T-cell (primary cell): ENCODE measurements at regions not wholly inside any gene's neighbourhood (a gene's known extent, or its start where the extent isn't known, plus 50 kb on each side); places are given as distances from the start of the nearest gene placed in this dataset.

Experiments used
- ATAC-seq, 4 experiments: fragments of 200-7000 bp in 3 of 4; fragments of 150-1000 bp in 1 of 4; cut with Tn5 transposase; replicated peaks in 1 of 4; 1 replicate in 3 of 4; 2 replicates in 1 of 4; pipeline ENCODE4 v1.10.0; 2021; ENCODE audit warnings: moderate library complexity in 3 of 4, mild to moderate bottlenecking in 2 of 4, moderate number of reproducible peaks in 1 of 4
- CTCF ChIA-PET, 2 donors: fragments of 300-600 bp; sonication (Branson Sonifier 250); formaldehyde crosslinking; loops; one replicate each; lab custom pipeline; 2022; ENCODE audit warnings: antibody characterized with exemption in 2 of 2; lab: Charles Lee
- POLR2A ChIA-PET, 2 donors: fragments of 300-600 bp; sonication (Branson Sonifier 250); formaldehyde crosslinking; loops; one replicate each; lab custom pipeline; 2022; ENCODE audit warnings: antibody characterized with exemption in 2 of 2; lab: Charles Lee
- DNase-seq, 35 experiments: peaks; one replicate each; pipeline versions ENCODE4 v3.0.0 to v3.0.0-alpha.2; 2013 to 2023
- H3K27ac ChIP-seq: one replicate; pipeline ENCODE4 v1.5.1; 2013; ENCODE audit warnings: low read length
- H3K27me3 ChIP-seq, 2 experiments: replicated peaks in 1 of 2; 1 replicate in 1 of 2; 2 replicates in 1 of 2; pipeline versions ENCODE4 v1.6.1 to v1.7.0; 2013; ENCODE audit warnings: low read length in 1 of 2, mixed read lengths in 1 of 2; ENCODE audit not compliant: control insufficient read depth in 2 of 2, insufficient read depth in 2 of 2; ENCODE audit errors: extremely low read depth in 1 of 2
- H3K36me3 ChIP-seq, 2 donors: 1 replicate in 1 of 2; 2 replicates in 1 of 2; pipeline versions ENCODE4 v1.6.1 to v1.7.0; 2013; ENCODE audit warnings: low read length in 1 of 2; ENCODE audit not compliant: control insufficient read depth in 2 of 2, insufficient read depth in 1 of 2; ENCODE audit errors: extremely low read depth in 1 of 2
- H3K4me1 ChIP-seq, 2 experiments: 1 replicate in 1 of 2; 2 replicates in 1 of 2; pipeline versions ENCODE4 v1.6.1 to v1.7.0; 2013; ENCODE audit warnings: low read length in 2 of 2, mixed read lengths in 1 of 2; ENCODE audit not compliant: insufficient read depth in 2 of 2, control insufficient read depth in 1 of 2; ENCODE audit errors: extremely low read depth in 1 of 2
- H3K4me3 ChIP-seq, 2 donors: 1 replicate in 1 of 2; 2 replicates in 1 of 2; pipeline versions ENCODE4 v1.5.1 to v1.7.0; 2013; ENCODE audit warnings: mild to moderate bottlenecking in 2 of 2, low read length in 1 of 2, moderate library complexity in 1 of 2; ENCODE audit not compliant: control insufficient read depth in 1 of 2; ENCODE audit errors: extremely low read depth in 1 of 2
- H3K9me3 ChIP-seq: 2 replicates; pipeline ENCODE4 v1.7.0; 2013
- H3K27ac Mint-ChIP-seq, 2 donors: one replicate each; pipeline ENCODE4 v1.8.0; 2020 to 2021; ENCODE audit warnings: mild to moderate bottlenecking in 2 of 2, mixed read lengths in 2 of 2
- H3K27me3 Mint-ChIP-seq, 2 donors: one replicate each; pipeline ENCODE4 v1.8.0; 2021 to 2022; ENCODE audit warnings: mixed read lengths in 2 of 2
- H3K36me3 Mint-ChIP-seq: one replicate; pipeline ENCODE4 v1.8.0; 2021; ENCODE audit warnings: mixed read lengths
- H3K4me1 Mint-ChIP-seq, 3 donors: one replicate each; pipeline ENCODE4 v1.8.0; 2020 to 2022; ENCODE audit warnings: mixed read lengths in 3 of 3, mild to moderate bottlenecking in 1 of 3
- H3K4me3 Mint-ChIP-seq, 3 donors: one replicate each; pipeline ENCODE4 v1.8.0; 2020 to 2022; ENCODE audit warnings: mild to moderate bottlenecking in 3 of 3, mixed read lengths in 3 of 3, moderate library complexity in 3 of 3
- H3K9me3 Mint-ChIP-seq, 3 donors: one replicate each; pipeline ENCODE4 v1.8.0; 2020 to 2022; ENCODE audit warnings: mixed read lengths in 3 of 3
- WGBS: methylation state at CpG from one replicate; pipeline ENCODE4 v1.1.5; 2013; ENCODE audit warnings: missing lambda C conversion rate; ENCODE audit not compliant: insufficient coverage; 5-methylcytosine and 5-hydroxymethylcytosine counted together

DNA sequence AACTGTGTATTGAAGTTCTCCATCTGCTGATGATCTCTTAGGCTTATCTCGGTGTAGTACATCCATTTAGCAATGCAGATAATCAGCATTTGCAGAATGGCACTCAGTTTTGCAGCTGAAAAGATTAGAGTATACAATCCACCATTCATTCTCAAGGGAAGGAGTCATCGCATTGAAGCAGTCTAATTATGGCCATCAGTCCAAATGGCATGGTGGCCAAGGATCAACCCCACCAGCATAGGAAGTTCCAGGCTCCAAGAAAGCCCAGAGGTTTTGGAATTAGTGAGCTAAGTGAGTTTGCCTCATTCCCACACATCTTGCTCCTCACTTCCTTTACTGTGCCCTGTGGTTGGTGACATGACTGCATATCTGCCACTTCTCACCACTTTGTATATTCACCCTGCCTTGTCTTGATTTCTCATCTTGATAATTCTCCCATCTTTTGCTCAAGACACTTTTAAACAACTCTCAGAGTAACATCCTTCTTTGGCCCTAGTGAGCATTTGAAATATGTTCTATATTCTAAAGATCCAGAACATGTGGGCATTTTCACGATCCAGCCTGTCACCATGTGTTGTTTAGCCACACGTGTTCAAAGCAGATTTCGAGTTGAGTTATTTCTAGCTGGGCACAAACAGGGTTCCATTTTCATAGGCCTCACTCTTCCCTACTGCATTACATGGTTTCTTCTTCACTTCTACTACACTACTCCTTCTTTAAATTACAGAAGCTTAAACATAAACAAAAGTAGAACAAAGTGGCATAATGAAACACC, 1119.8 kb downstream of the TSN start:
- no peak for ATAC-seq
- H3K9me3 Mint-ChIP-seq, result peaks cover 3 to 7% (median 7%) of the 10 kb centered on the region in 3 donors

DNA sequence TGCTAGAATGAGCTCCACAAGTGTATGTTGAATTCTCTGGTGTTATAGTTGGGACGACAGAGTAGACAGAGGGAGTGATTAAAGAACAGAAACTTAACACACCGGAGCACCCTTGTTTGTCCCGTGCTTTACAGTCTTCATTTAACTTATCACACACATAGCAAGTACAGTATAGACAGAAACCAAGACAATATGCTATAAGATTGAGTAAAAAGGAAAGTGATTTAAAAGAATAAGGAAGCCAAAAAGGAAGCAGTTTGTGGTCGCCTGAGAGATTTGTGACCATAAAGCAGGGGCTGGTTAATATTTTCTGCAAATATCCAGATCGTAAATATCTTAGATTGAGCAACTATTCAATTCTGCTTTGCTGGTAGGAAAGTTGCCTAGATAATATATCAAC, 1128.4 kb downstream of the TSN start:
- no peak overlapping the region for H3K27ac ChIP-seq
- POLR2A ChIA-PET, result no interaction called here
- H3K4me1 ChIP-seq, result no peaks in the 10 kb centered on the region
- Mint-ChIP-seq H3K4me1 (no peaks in the 10 kb centered on the region), H3K9me3 (peaks cover 3 to 9% (median 6%) of the 10 kb centered on the region in 3 donors), H3K4me3 (no peak overlapping the region), H3K27ac (no peak overlapping the region), H3K36me3 (no peaks in the 10 kb centered on the region), H3K27me3 (no peaks in the 10 kb centered on the region)
- WGBS, result no CpG with 5 or more reads among the region's 5 CpGs
- H3K9me3 ChIP-seq, result no peaks in the 10 kb centered on the region
- H3K4me3 ChIP-seq, result no peak overlapping the region
- CTCF ChIA-PET, result no interaction called here
- no peaks in the 10 kb centered on the region for H3K36me3 ChIP-seq
- no peak for ATAC-seq
- no peak for DNase-seq
- H3K27me3 ChIP-seq, result no peaks in the 10 kb centered on the region

More for the DNA sequence above, 1119.8 kb downstream of the TSN start:
- Mint-ChIP-seq H3K4me1 (no peaks in the 10 kb centered on the region), H3K36me3 (no peaks in the 10 kb centered on the region), H3K27ac (no peak overlapping the region), H3K4me3 (no peak overlapping the region), H3K27me3 (no peaks in the 10 kb centered on the region)
- no peak for DNase-seq
- CTCF ChIA-PET, result no interaction called here
- no peaks in the 10 kb centered on the region for H3K36me3 ChIP-seq
- WGBS, result 75% methylated on average over 3 of the region's 5 CpGs
- no peaks in the 10 kb centered on the region for H3K27me3 ChIP-seq
- H3K9me3 ChIP-seq, result no peaks in the 10 kb centered on the region
- POLR2A ChIA-PET, result no interaction called here
- H3K4me3 ChIP-seq, result no peak overlapping the region
- no peaks in the 10 kb centered on the region for H3K4me1 ChIP-seq
- H3K27ac ChIP-seq, result no peak overlapping the region

DNA sequence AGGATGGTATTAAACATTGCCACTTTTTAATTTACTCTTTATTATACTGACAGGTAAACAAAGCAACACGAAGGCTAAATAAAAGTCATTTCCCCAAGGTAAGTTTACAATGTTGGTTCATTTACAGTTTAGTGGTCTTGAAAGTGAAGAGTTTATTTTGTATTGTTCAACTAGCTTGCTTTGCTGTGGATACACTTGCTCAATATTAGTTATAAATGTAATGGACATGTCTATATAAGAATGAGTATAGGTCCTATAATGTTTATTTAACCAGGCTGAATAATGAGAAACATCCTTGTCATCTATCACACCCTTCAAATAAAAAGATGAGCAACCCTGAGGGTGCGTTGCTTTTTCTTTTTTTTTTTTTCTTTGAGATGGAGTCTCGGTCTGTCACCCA, 1129.4 kb downstream of the TSN start:
- POLR2A ChIA-PET, result no interaction called here
- no peak overlapping the region for H3K4me3 Mint-ChIP-seq
- CTCF ChIA-PET, result no interaction called here

DNA sequence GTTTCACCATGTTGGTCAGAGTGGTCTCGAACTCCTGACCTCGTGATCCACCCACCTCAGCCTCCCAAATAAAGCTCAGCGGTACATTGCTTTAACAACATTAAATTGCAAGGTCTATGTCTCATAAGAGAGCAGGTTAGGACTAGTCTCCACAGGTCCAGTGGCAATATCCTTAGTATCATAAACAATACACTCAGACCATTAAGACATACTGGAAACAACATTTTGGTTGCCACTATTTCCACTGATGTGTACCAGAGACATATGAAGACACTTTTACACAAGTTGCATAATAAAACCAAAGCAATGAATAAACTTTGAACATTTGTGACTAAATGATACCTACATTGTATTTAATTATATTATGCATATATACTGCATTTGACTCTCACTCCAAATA, 1130.0 kb downstream of the TSN start:
- DNase-seq (no peak), ATAC-seq (no peak)
- POLR2A ChIA-PET, result no interaction called here
- H3K27me3 Mint-ChIP-seq, result no peaks in the 10 kb centered on the region
- no peak overlapping the region for H3K27ac Mint-ChIP-seq
- no peaks in the 10 kb centered on the region for H3K27me3 ChIP-seq
- no peaks in the 10 kb centered on the region for H3K36me3 ChIP-seq
- no peak overlapping the region for H3K4me3 ChIP-seq
- WGBS, result no CpG with 5 or more reads among the region's 3 CpGs
- peaks cover 3 to 12% (median 9%) of the 10 kb centered on the region in 3 donors for H3K9me3 Mint-ChIP-seq
- no peaks in the 10 kb centered on the region for H3K9me3 ChIP-seq
- H3K27ac ChIP-seq, result no peak overlapping the region
- CTCF ChIA-PET, result no interaction called here
- no peak overlapping the region for H3K4me3 Mint-ChIP-seq
- H3K4me1 Mint-ChIP-seq, result no peaks in the 10 kb centered on the region
- no peaks in the 10 kb centered on the region for H3K4me1 ChIP-seq
- H3K36me3 Mint-ChIP-seq, result no peaks in the 10 kb centered on the region

More for the DNA sequence above, 1129.4 kb downstream of the TSN start:
- Mint-ChIP-seq H3K27me3 (no peaks in the 10 kb centered on the region), H3K9me3 (peaks cover 3 to 9% (median 7%) of the 10 kb centered on the region in 3 donors), H3K36me3 (no peaks in the 10 kb centered on the region), H3K27ac (no peak overlapping the region), H3K4me1 (no peaks in the 10 kb centered on the region)
- no peaks in the 10 kb centered on the region for H3K9me3 ChIP-seq
- no peaks in the 10 kb centered on the region for H3K4me1 ChIP-seq
- no peaks in the 10 kb centered on the region for H3K27me3 ChIP-seq
- H3K27ac ChIP-seq, result no peak overlapping the region
- 60% methylated on average over 1 of the region's 3 CpGs for WGBS
- H3K4me3 ChIP-seq, result no peak overlapping the region
- no peak for DNase-seq
- H3K36me3 ChIP-seq, result no peaks in the 10 kb centered on the region
- ATAC-seq, result no peak

DNA sequence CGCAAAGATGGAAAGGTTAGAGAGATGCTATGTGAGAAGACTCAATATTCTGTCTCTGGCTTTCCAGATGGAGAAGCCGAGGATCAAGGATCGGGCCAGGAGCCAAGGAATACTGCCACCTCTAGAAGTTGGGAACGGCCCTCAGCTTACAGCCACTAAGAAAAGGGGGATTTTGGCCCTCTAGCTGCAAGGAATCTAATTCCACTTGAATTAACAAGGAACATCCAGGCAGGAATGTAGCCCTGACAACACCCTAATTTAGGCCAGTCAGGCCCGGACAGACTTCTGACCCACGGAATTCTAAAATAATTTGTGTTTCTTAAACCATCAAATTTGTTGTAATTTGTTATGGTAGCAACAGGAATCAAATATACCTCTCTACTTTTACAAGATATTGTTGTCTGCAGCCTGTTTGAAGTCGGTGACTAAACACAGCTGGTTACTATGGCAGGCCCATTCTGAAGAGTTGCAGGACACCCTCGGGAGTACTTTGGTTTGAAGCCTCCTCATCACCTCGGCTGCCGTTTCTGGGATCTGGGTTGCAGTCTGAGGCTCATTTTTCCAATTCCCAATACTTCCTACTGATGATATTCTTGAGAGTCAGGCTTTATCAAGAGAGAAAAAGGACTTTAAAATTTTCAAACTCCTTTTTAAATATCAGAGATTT, 1131.2 kb downstream of the TSN start:
- no peak for ATAC-seq
- CTCF ChIA-PET, result no interaction called here
- Histone ChIP-seq H3K4me3 (no peak overlapping the region), H3K9me3 (no peaks in the 10 kb centered on the region), H3K4me1 (no peaks in the 10 kb centered on the region), H3K27me3 (no peaks in the 10 kb centered on the region), H3K27ac (no peak overlapping the region), H3K36me3 (no peaks in the 10 kb centered on the region)
- Mint-ChIP-seq H3K9me3 (peaks cover 4 to 13% (median 8%) of the 10 kb centered on the region in 3 donors), H3K4me1 (no peaks in the 10 kb centered on the region), H3K36me3 (no peaks in the 10 kb centered on the region), H3K27me3 (no peaks in the 10 kb centered on the region), H3K27ac (no peak overlapping the region), H3K4me3 (no peak overlapping the region)
- POLR2A ChIA-PET, result no interaction called here
- 50% methylated on average over 2 of the region's 10 CpGs for WGBS
- DNase-seq, result no peak

DNA sequence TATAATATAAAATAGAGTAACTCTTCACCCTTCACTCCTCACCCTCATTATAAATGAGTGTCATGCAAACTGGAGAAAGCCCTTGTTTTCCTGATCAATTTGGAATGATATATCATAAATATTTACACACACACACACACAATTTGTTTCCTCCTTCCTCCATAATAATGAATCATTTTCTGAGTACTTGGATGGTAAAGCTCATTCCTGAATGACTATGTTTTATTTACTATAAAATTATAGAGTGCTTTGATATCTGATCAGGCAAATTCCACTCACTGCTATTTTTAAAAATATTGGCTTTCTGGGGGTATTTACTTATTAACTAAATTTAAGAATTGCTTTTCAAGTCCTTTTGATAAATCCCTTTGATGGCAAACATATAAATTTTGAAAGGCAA, 1125.5 kb upstream of the CNTNAP5 start:
- Mint-ChIP-seq H3K27me3 (no peaks in the 10 kb centered on the region), H3K4me1 (no peaks in the 10 kb centered on the region), H3K27ac (no peak overlapping the region), H3K4me3 (no peak overlapping the region), H3K36me3 (no peaks in the 10 kb centered on the region), H3K9me3 (peaks cover 14 to 19% (median 16%) of the 10 kb centered on the region in 3 donors)
- Histone ChIP-seq H3K27me3 (no peaks in the 10 kb centered on the region), H3K36me3 (no peaks in the 10 kb centered on the region), H3K4me3 (no peak overlapping the region), H3K4me1 (no peaks in the 10 kb centered on the region), H3K27ac (no peak overlapping the region), H3K9me3 (no peaks in the 10 kb centered on the region)
- DNase-seq, result no peak
- ChIA-PET POLR2A (no interaction called here), CTCF (no interaction called here)
- ATAC-seq, result no peak
